NCI-H1105 (cell line): ENCODE measurements at regions not wholly inside any gene's neighbourhood (a gene's known extent, or its start where the extent isn't known, plus 50 kb on each side); places are given as distances from the start of the nearest gene placed in this dataset.

Source experiments
- DNase-seq: peaks from one replicate; lab custom pipeline; 2025; lab: John Stamatoyannopoulos, UW

DNA sequence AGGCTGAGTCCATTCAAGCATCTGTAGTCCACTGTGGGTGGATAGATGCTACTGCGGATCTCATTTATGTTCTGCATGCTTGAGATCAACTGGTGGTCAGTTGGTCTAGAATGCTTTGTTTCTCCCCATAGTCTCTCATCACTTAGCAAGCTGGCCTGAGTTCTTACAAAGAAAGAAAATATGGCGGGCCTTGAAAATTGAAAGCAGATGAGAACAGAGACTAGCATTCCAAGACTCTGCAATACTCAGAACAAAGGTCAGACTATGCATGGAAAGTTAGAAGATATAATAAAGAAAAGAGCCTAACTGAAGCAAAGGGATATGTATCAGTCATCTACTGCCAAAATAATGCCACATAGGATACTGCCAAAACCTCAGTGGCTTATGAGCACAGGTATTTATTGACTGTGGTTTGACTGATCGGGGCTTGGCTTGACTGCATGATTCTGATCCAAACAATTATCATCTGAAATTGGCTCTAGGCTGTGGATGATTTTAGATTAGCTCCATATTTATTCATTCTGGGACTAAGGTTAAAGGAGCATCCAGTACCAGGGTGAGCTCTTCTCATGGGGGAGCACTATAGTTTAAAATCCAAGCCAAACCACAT lies 258.9 kb downstream of the TAF11L14 start:
- no peak for DNase-seq

GRCh38 chr5:17895288-17896033 lies 261.2 kb downstream of the TAF11L14 start:
- DNase-seq, result no peak

DNA sequence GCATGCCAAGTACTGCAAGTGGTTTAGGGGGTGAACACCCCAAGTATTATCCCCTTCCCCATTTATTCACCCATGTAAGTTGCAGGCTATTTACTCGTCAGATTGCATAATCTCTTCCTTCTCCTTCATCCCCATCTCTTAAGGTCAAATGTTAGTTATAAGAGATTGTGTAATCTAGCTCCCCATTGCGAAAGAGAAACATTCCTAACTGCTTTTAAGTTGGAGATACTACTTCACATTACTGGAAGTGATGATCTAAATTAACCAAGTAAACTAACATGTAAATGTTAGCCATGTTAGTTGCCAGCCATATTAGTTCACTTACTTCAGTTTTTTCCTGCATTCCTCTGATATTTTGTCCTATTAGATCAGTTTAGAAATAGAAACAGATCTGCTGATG lies 262.3 kb downstream of the TAF11L14 start:
- no peak for DNase-seq

DNA sequence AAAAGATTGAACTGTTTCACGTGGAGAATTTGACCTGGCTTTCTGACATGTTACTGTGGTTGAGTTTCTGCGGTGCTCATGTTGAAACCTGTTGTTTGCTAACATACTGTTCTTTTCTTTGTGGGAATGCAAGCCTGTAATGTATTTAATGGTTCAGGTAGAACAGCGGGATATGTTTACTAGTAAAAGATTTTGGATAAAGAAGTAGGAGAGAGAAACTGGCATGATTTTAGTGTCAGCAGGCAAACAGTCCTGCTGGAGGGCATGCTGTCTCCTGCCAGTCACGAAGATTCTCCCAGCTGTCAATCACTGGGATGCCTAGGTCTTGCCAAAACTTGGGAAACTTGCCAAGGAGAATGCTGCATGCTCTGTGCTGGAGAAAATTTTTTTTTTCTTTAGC lies 263.5 kb downstream of the TAF11L14 start:
- no peak for DNase-seq

- DNase-seq, result no peak
Measured at GRCh38 chr5:17898766-17899165, 264.5 kb downstream of the TAF11L14 start.

DNA sequence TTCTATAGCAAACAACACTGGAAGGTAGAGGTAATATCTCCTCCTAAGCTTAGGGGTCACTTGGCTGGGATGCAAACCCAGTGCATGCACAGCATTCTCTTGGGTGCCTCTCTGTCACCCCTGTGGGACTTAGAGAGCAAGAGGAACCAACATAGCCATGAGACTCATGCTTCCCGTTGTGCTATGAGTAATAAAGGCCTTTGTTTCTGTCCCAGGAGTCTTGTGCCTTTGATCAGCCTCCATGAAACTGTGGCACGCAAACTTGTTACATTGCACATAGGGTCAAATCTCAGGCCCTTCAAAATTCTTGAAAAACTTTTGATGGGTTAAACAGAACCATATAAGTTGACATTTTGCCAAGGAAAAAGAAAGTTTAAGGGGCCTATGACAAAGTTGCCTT lies 272.8 kb downstream of the TAF11L14 start:
- no peak for DNase-seq

GRCh38 chr5:17910318-17910717 lies 276.1 kb downstream of the TAF11L14 start:
- DNase-seq, result no peak

GRCh38 chr5:17912794-17913193 lies 278.5 kb downstream of the TAF11L14 start:
- no peak for DNase-seq

- no peak for DNase-seq
Measured at GRCh38 chr5:17916446-17916845, 282.2 kb downstream of the TAF11L14 start.

DNA sequence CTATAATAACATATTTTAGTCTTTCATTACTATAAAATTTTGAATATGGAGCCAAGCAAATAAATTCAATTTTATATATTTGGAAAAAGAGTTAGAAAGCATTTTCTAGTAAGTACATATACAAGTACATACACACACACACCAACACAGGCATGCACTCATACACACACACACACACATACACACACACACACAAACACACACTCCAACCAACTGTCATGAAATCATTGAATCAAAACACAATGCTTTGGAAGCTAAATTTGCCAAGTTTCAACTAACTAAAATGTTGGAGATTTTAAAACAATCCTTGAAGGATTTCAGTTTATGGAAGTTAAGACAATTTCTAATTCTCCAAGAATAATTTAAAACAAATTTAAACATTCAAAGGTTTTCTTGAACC lies 283.2 kb downstream of the TAF11L14 start:
- DNase-seq, result no peak

DNA sequence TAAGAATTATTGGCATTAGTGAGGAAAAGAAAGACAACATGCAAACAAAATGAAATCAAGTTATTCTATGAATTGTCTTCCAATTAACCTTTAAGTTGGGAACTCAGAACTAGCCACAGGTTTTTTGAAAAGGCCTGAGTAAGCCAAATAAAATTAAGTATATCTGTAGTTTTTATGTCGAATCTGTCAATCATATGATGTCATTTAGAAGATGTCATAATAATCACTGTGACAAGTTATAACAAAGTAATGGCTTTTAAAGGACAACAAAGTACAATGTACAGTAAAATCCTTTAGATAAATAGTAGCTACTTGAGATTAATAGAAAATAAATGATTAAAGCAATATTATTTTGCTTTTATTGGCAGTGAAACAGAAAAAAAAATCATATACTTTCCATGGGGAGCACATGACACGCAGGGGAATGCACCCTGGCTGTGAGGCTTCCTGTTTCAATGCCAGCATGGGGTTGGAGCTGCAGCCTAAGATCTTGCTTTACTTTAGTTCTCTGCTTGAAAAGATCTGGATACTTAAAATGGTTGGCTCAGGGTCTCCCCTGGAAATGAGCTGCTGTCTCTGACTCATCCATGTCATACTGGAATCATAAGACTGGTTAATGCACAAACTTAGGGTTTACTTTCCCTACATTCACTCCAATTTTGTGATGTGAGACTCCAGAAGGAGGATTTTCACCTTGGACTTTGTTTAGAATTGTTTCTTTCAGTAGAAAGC lies 284.3 kb downstream of the TAF11L14 start:
- DNase-seq, result no peak

DNA sequence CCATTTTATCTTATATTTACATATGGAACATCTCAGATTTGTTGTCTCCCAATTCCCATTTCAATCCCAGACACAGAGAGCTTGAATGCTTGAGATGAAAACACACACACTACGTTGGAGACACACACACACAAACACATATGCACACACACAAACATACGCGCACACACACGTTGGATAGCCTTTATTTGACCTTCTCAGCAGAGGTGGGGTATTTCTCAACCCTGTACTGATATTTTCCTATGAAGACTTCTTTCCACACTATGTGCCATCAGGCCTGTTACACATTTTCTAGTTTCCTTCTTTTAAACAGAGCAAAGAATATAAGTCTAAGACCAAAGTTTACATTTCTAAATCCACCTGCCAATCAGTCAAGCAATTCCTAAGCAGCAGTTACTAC lies 291.0 kb downstream of the TAF11L14 start:
- no peak for DNase-seq

- DNase-seq, result no peak
Measured at GRCh38 chr5:17928581-17928981, 294.3 kb downstream of the TAF11L14 start.

DNA sequence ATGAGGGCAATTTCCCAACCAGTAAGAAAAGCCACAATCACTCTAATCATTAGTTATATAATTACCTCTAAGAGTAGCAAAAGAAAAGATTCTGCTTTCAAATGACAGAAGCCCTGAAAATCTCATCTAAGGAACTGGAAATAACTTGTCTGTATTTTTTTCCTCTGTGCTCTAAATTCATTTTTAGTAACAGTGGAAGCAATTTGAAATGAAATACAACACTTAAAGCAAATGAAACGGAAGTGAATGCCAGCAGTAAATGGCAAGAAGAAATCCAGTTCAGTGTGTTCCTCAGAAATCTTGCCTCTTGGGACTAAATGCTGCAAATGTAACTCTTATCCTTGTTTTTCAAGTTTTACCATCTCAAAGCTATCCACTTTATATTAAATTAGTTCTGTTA lies 294.9 kb downstream of the TAF11L14 start:
- no peak for DNase-seq

- no peak for DNase-seq
Measured at GRCh38 chr5:17930346-17930745, 296.1 kb downstream of the TAF11L14 start.

- DNase-seq, result no peak
Measured at GRCh38 chr5:17944046-17944445, 309.8 kb downstream of the TAF11L14 start.

DNA sequence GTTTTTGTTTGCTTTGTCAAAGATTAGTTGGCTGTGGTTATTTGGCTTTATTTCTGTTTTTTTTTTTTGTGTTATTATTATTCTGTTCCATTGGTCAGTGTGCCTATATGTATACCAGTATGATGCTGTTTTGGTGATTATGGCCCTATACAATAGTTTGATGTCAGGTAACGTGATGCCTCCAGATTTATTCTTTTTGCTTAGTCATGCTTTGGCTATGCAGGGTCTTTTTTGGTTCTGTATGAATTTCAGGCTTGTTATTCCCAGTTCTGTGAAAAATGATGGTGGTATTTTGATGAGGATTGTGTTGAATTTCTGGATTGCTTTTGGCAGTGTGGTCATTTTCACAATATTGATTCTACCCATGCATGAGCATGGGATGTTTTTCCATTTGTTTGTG lies 312.8 kb downstream of the TAF11L14 start:
- DNase-seq, result no peak

GRCh38 chr5:17951392-17952169 lies 317.3 kb downstream of the TAF11L14 start:
- DNase-seq, result no peak

- DNase-seq, result no peak
Measured at GRCh38 chr5:17952231-17952630, 318.0 kb downstream of the TAF11L14 start.

DNA sequence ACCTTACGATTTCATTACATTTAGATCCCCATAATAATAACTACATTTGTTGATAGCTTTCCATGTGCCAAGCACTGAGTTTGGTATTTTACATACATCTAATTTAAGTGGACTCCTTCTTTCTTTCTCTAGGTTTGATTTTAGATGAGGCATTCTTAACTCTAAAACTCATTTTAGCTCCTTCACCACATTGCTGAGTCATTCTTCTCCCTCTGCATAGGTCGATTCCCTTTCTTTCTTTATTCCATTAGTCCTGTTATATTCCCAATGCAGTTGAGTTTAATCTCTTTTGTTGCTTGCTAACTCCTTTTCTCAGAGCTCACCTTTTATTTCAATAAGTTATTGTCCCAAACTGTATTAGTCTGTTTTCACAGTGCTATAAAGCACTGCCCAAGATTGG lies 329.8 kb downstream of the TAF11L14 start:
- no peak for DNase-seq

DNA sequence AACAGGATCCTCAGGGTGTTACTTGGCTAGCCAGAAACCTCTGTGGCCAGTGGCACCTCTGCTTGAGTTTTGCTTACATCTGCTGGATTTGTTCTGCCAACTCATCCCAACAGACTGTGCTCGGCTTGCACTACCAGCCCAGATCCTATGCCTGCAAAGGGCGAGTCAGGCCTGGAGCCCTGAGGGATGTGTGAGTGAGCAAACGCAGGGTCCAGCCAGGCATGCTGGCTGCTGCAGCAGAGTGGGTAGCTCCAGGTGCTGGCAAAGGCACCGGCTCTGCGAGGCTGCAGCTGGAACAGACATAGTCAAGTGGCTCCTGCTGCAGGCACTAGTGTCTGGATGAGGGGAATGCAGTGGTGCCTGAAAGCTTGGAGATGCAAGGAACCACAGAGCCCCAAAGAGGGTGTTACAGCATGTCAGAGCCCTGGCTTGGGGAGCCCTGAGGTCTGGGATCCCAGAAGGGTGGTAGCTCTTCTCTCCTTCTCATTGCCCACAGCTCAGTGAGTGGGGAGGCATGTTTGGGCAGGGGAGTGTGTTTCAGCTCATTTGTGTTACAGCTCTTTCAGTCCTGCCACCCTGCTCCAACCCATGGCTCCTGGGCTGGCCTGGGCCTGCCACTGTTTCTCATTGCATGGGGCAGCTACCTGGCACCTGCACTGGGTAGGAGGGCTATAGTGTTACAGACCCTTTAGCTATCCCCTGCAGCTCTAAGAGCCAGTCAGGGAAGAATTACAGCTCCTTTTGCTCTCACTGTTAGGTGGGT lies 332.6 kb downstream of the TAF11L14 start:
- no peak for DNase-seq

DNA sequence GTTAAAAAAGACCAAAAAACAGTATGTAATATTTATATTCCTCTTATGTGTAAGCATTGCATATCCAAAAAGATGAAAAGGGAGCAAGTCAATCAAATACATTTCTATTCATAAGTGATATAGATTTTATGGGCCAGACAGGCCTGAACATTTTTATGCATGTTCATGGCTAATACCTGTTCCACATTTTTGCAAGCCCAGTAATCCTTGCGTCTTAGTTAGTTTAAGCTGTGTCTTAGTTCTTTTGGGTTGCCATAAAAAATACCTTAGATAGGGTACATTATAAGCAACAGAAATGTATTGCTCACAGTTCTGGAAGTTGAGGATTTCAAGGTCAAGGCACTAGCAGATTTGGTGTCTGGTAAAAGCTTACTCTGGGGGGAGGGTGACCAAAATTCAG lies 342.1 kb downstream of the TAF11L14 start:
- DNase-seq, result no peak
